ENCODE measurements at regions not wholly inside any gene's neighbourhood (a gene's known extent, or its start where the extent isn't known, plus 50 kb on each side); places are given as distances from the start of the nearest gene placed in this dataset.

DNA sequence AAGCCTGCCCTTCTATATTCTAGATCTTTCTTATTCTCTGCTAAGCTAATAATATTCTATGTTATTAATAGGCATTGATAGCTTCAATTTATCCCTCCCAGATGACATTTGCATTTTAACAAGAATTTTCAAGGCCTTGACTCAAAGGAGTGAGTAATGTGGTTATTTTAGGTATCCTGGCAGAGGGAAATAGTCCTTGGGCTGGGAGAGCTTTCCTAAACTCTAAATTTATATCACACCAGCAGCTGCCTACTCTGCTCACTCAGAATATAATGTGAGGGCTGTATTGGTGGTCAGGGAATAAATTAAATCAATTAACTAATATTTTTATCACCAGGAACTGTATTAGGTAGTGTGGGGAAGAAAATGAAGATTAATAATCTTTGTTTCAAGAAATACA is 74.8 kb upstream of the ADAM23 start:
- DNase-seq = no peak

DNA sequence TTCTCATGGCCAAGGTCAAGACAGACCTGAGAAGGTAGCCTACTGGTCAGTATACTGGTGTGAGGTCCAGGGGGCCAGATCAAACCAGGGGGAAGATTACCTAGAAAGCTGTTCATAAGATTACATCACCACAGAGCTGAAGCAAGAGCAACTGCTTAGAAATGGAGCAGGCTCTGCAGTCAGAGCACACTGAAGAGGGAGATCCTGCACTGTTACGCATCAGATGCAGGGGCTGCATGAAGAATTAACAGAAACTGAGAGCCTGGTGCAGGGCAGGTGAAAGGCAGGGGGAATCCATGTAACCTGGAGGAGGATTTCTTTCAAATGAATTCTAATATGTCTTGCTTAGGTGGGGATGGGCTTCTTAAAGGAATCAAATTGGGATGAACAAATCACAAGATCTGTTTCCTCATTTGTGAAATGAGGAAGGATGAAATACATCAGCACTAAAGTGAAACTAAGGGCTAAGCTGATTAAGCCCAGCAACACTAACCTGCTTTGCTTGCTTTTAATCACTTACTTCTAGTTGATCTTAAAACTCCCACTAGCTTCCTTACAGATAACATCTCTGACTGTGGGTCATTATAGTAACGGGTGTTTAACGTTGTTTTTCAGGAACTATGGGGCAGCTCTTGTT is 74.3 kb upstream of the ADAM23 start:
- no peak for DNase-seq

DNA sequence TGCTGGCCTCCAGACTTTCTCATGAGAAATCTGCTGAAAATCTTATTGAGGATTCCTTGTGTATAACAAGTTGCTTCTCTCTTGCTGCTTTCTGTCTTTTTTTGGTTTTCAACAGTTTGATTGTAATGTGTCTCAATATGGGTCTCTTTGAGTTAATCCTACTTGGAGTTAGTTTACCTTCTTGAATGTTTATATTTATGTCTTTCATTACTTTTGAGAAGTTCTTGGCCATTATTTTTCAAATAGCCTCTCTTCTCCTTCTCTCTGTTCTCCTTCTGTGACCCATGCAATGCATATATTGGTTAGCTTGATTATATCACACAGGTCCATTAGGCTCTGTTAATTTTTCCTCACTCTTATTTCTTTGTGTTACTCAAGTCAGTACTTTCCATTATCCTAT is 67.4 kb upstream of the ADAM23 start:
- DNase-seq = no peak

DNA sequence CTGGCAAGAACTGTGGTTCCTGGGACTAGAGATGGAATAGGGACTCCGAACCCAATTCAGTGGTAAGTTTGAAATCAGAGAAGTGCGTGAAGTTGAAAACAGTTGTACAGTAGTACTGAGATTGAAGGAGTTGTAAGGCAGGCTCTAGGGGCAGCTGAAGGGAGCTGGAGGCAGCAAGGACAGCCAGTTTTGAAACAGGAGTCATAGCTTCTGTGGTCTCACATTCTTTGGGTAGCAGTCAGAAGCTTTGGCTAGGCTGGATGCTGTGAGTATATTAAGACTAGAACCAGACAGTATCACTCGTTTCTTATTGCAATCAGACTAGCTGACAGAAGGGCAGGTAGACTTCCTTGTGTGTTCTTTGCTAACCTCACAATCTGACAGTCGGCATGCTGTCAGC is 64.5 kb upstream of the ADAM23 start:
- DNase-seq = no peak

DNA sequence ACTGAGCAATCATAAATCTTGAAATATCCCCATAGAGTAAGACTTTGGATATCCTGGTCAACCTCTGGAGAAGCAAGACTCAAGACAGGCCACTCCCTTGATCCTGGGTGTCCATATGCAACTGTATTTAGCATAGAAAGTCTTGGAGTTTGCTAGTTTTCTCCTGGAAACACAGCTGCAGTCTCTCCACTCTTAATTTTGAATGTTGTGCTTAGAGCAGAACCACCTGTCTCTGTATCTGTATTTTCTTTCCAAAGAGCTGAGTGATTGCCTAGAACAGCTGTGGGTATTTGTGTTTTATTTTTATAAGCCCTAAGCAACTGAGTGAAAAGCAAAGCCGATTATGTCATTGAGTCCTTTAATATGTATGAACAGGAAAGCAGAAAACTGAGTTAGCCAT is 64.1 kb upstream of the ADAM23 start:
- no peak for DNase-seq

DNA sequence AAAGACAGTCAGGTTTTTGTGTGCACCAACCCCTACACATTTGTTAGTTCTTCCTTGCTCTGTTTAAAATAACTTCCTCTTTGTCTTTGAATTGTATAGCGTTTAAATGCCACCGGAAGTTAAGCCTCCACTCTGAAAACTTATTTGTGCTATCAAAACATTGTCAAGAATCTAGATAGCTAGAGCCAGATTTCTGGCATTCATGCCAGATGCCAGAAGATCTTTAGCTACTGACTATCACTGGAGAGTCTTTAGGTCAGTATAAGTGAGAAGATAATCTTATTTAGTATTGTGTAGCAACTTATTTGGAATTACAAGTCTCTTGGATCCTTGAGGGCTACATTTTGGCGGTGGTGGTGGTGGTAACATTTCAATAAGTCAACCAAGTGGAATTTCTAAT is 63.4 kb upstream of the ADAM23 start:
- no peak for DNase-seq

DNA sequence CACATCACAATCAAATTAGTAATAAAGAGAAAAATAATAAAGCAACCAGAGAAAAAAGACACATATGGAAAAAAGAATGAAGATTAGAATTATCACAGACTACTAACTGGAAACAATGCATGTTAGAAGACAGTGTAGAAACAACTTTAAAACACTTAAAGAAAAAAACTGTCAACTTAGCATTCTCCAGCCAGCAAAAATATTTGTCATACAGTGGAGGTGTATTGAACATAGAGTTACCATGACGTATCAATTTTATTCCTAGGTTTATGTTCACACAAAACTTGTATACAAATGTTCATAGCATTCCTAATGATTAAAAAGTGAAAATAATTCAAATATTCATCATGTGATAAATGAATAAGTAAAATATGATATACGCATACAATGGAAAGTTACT is 61.5 kb upstream of the ADAM23 start:
- DNase-seq = no peak

DNA sequence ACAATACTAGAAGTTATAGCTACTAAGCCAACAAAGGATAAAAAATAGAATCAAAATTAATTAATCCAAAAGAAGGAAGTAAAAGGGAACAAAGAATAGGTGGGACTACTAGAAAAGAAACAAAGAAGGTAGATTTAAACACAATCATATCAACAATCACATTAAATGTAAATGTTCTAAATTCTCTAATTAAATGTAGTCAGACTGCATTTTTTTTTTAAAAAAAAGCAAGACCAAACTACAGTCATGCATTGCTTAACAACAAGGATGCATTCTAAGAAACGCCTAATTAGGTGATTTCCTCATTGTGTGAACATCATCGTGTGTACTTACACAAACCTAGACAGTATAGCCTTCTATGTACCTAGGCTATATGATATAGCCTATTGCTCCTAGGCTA is 59.7 kb upstream of the ADAM23 start:
- DNase-seq = no peak

DNA sequence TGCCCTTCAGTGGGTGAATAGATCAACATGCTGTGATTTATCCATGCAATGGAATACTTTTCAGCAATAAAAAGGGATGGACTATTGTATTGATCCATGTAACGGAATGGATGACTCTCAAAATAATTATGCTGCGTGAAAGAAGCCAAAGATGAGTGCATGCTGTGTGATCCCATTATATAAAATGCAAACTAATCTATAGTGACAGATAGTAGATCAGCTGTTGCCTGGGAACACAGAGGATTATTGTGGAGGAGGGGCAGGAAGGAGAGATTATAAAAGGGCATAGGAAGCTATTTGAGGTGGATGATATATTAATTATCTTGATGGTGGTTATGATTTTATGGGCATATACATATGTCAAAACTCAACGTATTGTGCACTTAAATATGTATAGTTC is 55.5 kb upstream of the ADAM23 start:
- no peak for DNase-seq

DNA sequence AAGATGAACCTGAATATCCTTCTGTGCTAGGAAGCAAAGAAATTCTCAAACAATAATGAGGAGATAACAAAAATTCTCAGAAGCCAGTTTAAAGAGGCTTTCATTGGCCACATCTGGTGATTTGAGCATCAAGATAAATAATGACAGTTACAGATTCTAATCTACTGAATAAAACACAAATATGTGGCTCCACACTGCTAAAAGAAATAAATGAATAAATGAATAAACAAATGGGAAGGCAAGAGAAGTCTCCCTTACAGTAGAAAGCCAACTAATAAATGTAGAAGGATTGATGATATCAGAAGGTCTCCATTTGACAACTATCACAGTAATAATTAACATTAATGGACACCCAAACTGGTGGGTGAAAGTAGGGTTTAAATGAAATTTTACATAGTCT is 54.6 kb upstream of the ADAM23 start:
- DNase-seq = no peak

DNA sequence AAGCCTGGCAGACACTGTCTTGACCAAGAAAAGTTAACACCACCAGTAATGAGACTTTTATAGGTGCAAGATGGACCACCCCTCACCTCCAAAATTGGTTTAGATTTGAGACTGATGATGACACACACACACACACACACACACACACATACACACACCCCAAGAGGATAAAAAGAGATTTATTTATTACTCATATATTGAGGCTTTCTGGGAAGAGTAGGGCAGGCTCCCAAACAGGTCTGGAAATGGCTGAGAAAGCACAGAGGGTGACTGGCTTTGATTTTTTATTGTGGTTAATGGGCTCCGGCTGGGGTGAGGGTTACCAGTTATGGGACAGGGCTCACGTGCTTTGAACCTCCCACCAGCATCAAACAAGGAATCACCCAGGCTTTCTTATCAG is 54.2 kb upstream of the ADAM23 start:
- DNase-seq = no peak

DNA sequence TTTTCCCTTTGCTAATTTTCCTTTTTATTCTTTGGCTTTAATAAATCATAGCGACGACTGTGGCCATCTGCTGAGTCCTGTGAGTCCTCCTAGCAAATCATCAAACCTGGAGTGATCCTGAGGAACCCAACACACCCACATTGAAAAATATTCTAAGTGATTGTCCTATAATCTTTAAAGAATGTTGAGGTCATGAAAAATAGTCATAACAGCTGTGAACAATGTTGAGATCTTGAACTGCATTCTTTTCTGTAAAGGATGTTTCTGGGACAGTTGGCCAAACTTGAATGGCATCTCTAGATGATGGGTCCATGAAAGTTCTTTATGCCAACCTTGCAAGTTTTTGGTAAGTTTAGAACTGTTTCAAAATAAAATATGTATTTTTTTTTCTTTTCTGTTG is 53.2 kb upstream of the ADAM23 start:
- DNase-seq = no peak

DNA sequence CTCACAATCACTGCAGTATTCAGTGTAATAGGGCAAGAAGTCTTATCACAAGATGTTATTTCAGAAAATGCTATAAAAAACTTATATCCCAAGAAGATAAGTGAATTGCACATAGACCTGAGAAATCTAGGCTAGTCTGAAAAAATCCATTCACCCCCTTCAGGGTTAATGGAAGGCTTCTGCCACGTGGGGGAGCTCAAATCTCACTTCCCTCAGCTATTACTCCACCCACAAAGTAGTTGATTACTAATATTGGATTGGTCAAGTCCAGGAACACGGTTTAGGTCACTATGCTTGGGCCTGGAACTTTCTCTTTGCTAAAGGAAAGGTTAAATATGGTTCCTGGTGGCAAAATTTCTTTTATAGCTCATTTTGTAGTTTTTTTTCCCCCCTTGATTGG is 51.2 kb upstream of the ADAM23 start:
- peak; percentile 52 for DNase-seq

All from activated CD4-positive, alpha-beta T cell treated with anti-CD3 and anti-CD28 coated beads, Interleukin-2, Interleukin-6, amounts not matched to agents 100 ng/mL and 50 ng/mL, durations not matched to agents 16 hours and 8 hours (primary cell).